Skin of body (tissue), 1 donor: ENCODE measurements at regions not wholly inside any gene's neighbourhood (a gene's known extent, or its start where the extent isn't known, plus 50 kb on each side); places are given as distances from the start of the nearest gene placed in this dataset.

Experiments used
- DNase-seq: peaks from one replicate; lab custom pipeline; 2025; lab: John Stamatoyannopoulos, UW

- no peak for DNase-seq
These were observed 102.9 kb downstream of the CTTN start for GRCh38 chr11:70501051-70501901.

GRCh38 chr11:70501933-70502540 lies 103.7 kb downstream of the CTTN start:
- no peak for DNase-seq

- peak; percentile 10 for DNase-seq
These were observed 104.5 kb downstream of the CTTN start for GRCh38 chr11:70502677-70503467.

- no peak for DNase-seq
These were observed 105.3 kb downstream of the CTTN start for GRCh38 chr11:70503468-70504221.

- DNase-seq, result no peak
These were observed 106.1 kb downstream of the CTTN start for GRCh38 chr11:70504246-70505020.

GRCh38 chr11:70505331-70505731 lies 107.0 kb downstream of the CTTN start:
- DNase-seq, result no peak

GRCh38 chr11:70505761-70506657 lies 107.7 kb downstream of the CTTN start:
- no peak for DNase-seq

GRCh38 chr11:70506658-70506970 lies 108.3 kb downstream of the CTTN start:
- DNase-seq, result no peak

- DNase-seq, result no peak
These were observed 108.7 kb downstream of the CTTN start for GRCh38 chr11:70506986-70507385.

- DNase-seq, result peak; percentile 76
These were observed 109.3 kb downstream of the CTTN start for GRCh38 chr11:70507466-70508230.

GRCh38 chr11:70508231-70508480 lies 109.8 kb downstream of the CTTN start:
- no peak for DNase-seq

- no peak for DNase-seq
These were observed 111.1 kb downstream of the CTTN start for GRCh38 chr11:70509476-70509875.

- no peak for DNase-seq
These were observed 111.8 kb downstream of the CTTN start for GRCh38 chr11:70510106-70510505.

- DNase-seq, result no peak
These were observed 112.2 kb downstream of the CTTN start for GRCh38 chr11:70510571-70510970.

- no peak for DNase-seq
These were observed 113.0 kb downstream of the CTTN start for GRCh38 chr11:70511345-70511744.

GRCh38 chr11:70512716-70513115 lies 114.4 kb downstream of the CTTN start:
- no peak for DNase-seq

GRCh38 chr11:70517203-70517602 lies 118.9 kb downstream of the CTTN start:
- no peak for DNase-seq

- peak; percentile 45 for DNase-seq
These were observed 119.9 kb downstream of the CTTN start for GRCh38 chr11:70517988-70518907.
